PFSK-1 (cell line): ENCODE measurements at regions not wholly inside any gene's neighbourhood (a gene's known extent, or its start where the extent isn't known, plus 50 kb on each side); places are given as distances from the start of the nearest gene placed in this dataset.

ENCODE experiments used
- TAF1 ChIP-seq: IDR thresholded peaks from 2 replicates; pipeline ENCODE4 v1.6.1; 2012; ENCODE audit warnings: low read length, control low read depth, borderline replicate concordance; ENCODE audit not compliant: insufficient read depth
- TF ChIP-seq, protein P1 (sequence below), 2 experiments: IDR thresholded peaks; 2 replicates each; pipeline versions ENCODE4 v1.6.1 to v1.8.0; 2011 to 2012; ENCODE audit warnings: low read depth in 2 of 2, low read length in 2 of 2, control low read depth in 1 of 2, inconsistent platforms in 1 of 2, mild to moderate bottlenecking in 1 of 2, moderate library complexity in 1 of 2; ENCODE audit not compliant: insufficient read depth in 1 of 2

DNA sequence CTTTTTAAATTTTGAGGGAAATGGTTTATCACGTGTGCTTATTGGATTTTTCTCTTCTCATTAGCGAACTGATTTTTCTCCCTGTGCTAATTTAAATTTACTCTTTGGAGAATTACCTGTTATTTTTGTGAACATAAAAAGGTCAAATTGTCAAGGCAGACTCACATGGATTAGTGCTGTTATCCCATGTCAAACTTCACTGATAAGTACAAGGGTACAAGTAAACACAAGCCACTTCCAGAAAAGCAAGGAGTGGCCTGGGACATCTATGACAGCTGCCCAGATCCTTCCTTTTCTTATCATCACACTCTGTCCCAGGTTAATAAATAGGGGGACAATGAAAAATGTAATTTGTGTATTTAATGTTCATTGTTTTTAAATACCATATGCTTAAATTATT, 901.2 kb downstream of the LTN1 start:
- TF ChIP-seq, protein P1, sequence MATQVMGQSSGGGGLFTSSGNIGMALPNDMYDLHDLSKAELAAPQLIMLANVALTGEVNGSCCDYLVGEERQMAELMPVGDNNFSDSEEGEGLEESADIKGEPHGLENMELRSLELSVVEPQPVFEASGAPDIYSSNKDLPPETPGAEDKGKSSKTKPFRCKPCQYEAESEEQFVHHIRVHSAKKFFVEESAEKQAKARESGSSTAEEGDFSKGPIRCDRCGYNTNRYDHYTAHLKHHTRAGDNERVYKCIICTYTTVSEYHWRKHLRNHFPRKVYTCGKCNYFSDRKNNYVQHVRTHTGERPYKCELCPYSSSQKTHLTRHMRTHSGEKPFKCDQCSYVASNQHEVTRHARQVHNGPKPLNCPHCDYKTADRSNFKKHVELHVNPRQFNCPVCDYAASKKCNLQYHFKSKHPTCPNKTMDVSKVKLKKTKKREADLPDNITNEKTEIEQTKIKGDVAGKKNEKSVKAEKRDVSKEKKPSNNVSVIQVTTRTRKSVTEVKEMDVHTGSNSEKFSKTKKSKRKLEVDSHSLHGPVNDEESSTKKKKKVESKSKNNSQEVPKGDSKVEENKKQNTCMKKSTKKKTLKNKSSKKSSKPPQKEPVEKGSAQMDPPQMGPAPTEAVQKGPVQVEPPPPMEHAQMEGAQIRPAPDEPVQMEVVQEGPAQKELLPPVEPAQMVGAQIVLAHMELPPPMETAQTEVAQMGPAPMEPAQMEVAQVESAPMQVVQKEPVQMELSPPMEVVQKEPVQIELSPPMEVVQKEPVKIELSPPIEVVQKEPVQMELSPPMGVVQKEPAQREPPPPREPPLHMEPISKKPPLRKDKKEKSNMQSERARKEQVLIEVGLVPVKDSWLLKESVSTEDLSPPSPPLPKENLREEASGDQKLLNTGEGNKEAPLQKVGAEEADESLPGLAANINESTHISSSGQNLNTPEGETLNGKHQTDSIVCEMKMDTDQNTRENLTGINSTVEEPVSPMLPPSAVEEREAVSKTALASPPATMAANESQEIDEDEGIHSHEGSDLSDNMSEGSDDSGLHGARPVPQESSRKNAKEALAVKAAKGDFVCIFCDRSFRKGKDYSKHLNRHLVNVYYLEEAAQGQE (IDR thresholded peaks at IDR 0.05; ENCODE audit: insufficient read depth in 1 of 2, low read depth in 2 of 2, low read length in 2 of 2): no peak
- no peak for TF ChIP-seq TAF1
